GM19240 (cell line): ENCODE measurements at regions not wholly inside any gene's neighbourhood (a gene's known extent, or its start where the extent isn't known, plus 50 kb on each side); places are given as distances from the start of the nearest gene placed in this dataset.

ENCODE experiments used
- DNase-seq: peaks from one replicate; pipeline ENCODE4 v3.0.0; 2011; ENCODE audit warnings: low spot score; ENCODE audit not compliant: insufficient read length

- no peak for DNase-seq
Observed at GRCh38 chr4:145347684-145348083, 134.0 kb upstream of the SMAD1 start.

DNA sequence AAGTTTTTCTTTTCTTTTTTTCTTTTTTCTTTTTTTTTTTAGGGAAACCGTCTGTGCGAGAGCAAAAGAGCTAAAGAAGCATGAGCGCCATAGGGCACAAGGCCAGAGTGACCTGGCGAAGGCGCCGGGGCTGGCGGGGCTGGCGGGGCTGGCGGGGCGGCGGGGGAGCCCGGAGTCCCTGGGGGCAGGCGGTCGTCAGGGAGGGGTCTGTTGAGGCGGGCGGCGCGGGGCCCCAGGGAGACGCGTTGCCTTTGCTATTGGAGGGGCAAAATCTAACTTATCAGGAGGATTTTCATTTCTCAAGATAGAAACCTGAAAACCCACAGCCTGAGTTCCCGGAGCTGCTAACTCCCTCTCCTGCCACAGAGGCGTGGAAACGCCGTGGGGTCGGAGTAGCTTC lies 135.6 kb upstream of the SMAD1 start:
- no peak for DNase-seq

- no peak for DNase-seq
Observed at GRCh38 chr4:145345401-145345800, 136.3 kb upstream of the SMAD1 start.

GRCh38 chr4:145341381-145341780 lies 140.3 kb upstream of the SMAD1 start:
- DNase-seq = no peak

GRCh38 chr4:145340071-145340675 lies 141.5 kb upstream of the SMAD1 start:
- DNase-seq = no peak

DNA sequence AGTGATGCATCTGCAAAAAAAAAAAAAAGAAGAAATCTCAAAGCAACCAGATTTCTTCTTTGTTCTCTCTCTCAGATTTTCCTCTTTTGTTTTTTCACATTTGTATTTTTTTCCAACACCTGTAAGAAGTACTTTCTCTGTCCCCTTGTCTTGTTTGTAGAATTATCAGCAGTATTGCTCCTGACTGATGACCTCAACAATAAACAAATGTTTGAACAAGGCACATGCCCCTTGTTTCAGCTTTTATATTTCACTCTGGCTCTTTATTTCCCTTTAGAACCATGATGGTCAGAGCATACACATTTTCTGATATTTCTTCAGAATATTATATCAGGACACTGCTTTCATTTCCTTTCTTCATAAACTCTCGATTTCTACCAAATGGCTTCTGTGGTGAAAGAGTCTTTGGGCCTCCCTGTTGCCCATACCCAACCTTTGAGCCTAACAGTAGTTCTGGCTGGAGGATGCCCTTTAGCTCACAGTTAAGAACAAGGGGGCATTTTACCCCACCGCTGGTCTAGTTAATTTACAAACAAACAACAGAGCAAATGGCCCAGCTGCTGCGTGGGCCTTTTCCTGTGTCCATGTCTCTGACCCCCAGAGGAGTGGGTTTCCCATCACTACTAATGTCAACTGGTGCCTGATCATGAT lies 142.5 kb upstream of the SMAD1 start:
- DNase-seq = no peak

GRCh38 chr4:145338568-145338967 lies 143.1 kb upstream of the SMAD1 start:
- DNase-seq = no peak

DNA sequence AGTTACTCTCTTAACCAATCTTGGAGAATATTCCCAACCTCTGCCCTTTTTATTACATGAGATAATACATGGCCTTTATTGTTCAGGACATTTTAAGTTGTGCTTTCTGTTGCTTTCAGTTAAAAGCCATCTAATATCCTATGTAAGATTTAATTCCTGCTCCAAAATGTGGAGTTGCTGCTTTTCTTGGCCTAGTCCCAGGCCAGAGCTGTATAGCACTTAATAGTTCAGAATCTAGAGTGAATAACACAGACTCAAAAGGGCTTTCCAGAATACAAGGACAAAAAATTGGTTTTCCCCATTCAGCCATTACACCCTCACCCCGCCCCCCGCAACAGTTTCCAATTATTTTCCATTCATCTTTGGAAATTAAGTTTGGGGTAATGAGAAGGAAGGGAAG lies 144.3 kb upstream of the SMAD1 start:
- no peak for DNase-seq

GRCh38 chr4:145333786-145334185 lies 147.9 kb upstream of the SMAD1 start:
- DNase-seq = no peak

GRCh38 chr4:145326491-145326890 lies 146.1 kb upstream of the OTUD4 start:
- DNase-seq = no peak

DNA sequence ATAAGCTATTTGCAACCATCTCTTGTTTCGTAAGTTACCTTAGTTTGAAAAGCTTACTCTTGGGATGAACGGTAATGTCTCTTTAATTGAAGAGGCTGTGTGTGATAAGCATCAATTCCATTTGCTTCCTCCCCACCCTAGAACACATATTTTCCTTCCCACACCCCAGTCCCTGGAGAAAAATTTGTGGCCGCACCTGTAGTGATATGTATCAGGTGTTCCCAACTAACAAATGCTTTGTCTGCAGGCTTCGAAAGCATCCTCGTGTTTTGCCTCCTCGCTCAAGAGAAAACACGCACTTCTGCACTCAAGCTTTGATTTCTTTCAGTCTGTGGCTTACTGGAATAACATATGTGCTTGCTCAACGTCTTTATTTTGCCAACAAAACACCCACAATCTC lies 143.8 kb upstream of the OTUD4 start:
- DNase-seq = no peak

- no peak for DNase-seq
Observed at GRCh38 chr4:145320294-145320693, 139.9 kb upstream of the OTUD4 start.

GRCh38 chr4:145319751-145320150 lies 139.4 kb upstream of the OTUD4 start:
- DNase-seq = no peak

DNA sequence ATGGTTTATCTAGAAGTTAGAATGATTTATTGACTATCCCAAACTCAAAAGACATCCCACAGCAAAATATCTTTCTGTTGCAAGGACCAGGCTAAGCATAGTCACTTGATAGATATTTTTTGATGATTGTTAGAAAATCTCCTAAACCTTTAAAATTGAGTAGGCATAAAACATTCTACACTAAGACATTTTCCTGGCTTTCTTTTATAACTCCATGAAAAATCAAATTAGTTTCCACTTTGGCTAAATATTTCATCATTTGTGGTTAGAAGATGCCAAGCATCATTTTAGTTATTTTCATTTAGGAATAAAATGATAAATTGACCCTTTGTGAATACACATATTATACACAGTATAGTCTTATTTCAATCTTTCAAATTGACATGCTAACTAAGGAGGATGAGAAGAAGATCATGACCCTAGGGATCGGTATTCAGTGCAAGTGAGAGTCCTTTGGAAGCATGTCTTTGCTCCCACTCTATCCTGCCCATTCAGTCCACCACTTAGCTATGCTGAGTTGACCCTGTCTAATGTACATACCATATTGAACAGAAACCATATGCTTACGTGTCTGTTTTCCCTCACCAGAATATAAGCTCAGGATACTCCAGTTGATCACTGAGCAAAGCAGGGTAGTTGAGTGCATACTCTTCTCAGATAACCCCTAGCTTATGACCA lies 136.6 kb upstream of the OTUD4 start:
- no peak for DNase-seq

DNA sequence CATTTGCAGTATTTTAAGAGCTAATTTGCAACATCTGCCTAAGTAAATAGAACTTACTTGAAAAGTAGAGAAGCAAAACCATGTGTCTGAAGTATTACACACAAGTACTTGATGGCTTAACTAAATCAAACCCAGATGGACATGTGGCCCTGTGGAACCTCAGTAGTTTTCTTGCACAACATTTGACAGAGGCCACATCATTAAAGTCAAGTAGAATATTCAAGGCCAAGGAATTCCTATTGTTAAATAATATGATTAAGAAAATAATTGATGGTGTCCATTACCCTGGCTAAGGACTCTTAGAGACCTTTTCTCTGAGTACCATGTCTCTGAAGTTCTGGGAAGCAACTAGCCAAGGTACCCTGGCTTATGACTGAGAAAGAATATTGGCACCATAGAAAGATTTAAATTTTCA lies 135.4 kb upstream of the OTUD4 start:
- no peak for DNase-seq

DNA sequence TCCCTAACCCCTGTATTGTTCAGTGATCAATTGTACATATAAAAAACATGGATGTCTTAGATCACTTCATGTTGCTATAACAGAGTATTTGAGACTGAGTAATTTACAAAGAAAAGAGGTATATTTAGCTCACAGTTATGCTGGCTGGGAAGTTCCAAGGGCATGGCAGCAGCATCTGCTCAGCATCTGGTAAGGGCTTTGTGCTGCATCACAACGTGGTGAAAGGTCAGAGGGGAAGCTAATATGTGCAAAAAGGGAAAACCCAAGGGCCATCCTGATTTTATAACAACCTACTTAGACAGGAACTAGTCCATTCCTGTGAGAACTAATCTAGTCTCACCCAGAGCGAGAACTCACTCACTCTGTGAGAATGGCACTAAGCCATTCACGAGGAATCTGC lies 128.2 kb upstream of the OTUD4 start:
- DNase-seq = no peak

DNA sequence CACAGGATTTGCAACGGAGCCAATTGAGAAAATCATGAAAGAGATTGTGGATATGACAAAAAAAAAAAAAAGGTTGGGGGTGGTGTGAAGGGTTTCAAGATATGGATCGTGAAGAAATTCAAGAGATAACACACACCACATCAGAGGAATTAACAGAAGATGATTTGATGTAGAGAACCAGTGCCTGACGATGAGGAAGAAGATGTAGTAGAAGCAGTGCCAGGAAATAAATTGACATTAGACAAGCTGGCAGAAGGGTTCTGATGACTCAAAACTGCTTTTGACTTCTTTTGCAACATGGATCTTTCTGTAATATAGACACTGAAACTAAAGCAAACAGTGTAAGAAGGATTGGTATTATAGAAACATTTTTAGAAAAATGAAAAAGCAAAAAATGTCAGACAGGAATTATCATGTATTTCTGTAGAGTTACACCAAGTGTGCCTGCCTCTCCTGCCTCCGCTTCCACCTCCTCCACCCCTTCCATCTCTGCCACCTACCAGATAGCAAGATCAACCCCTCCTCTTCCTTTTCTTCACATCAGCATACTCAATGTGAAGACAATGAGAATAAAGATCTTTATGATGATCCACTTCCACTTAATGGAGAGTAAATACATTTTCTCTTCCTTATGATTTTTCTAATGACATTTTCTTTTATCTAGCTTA lies 127.5 kb upstream of the OTUD4 start:
- DNase-seq = no peak

DNA sequence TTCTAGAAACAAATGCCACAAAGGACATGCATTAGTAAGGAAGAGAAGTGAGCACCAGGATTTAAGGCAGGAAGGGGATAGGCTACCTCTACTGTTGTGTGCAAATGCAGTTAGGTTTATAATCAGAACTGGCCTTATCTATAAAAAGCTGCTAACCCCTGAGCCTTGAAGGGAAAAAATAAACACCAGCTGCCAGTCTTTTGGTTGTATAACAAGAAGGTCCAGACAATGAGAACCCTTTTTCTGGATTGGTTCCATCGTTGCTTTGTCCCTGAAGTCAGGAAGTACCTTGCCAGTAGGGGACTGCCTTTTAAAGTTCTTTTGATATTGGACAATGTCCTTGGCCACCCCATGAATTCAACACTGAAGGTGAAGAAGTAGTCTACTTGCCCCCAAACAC lies 126.7 kb upstream of the OTUD4 start:
- no peak for DNase-seq

GRCh38 chr4:145302725-145303124 lies 122.3 kb upstream of the OTUD4 start:
- no peak for DNase-seq

- DNase-seq = no peak
Observed at GRCh38 chr4:145301386-145302080, 121.1 kb upstream of the OTUD4 start.

- peak; percentile 8 for DNase-seq
Observed at GRCh38 chr4:145299380-145300076, 119.1 kb upstream of the OTUD4 start.
